Stimulated activated naive CD4-positive, alpha-beta T cell (primary cell): ENCODE measurements at regions not wholly inside any gene's neighbourhood (a gene's known extent, or its start where the extent isn't known, plus 50 kb on each side); places are given as distances from the start of the nearest gene placed in this dataset.
A peak's percentile ranks its signal among the peaks of the same experiment; 100 is the strongest.

Source experiments
- DNase-seq, 6 experiments: peaks; one replicate each; lab custom pipeline; 2025; lab: John Stamatoyannopoulos, UW

GRCh38 chr10:4074545-4075407, 289.8 kb upstream of the KLF6 start:
- DNase-seq = no peak

- DNase-seq = no peak
Measured at GRCh38 chr10:4073912-4074311, 288.9 kb upstream of the KLF6 start.

- DNase-seq = no peak
Measured at GRCh38 chr10:4070921-4071660, 286.1 kb upstream of the KLF6 start.

GRCh38 chr10:4070184-4070583, 285.2 kb upstream of the KLF6 start:
- DNase-seq = no peak

GRCh38 chr10:4069491-4069890, 284.5 kb upstream of the KLF6 start:
- DNase-seq = no peak

GRCh38 chr10:4068629-4069028, 283.6 kb upstream of the KLF6 start:
- DNase-seq = no peak

- no peak for DNase-seq
Measured at GRCh38 chr10:4067931-4068561, 283.0 kb upstream of the KLF6 start.

GRCh38 chr10:4067531-4067930, 282.5 kb upstream of the KLF6 start:
- DNase-seq = no peak

- DNase-seq = no peak
Measured at GRCh38 chr10:4066581-4067390, 281.8 kb upstream of the KLF6 start.

- no peak for DNase-seq
Measured at GRCh38 chr10:4064489-4064888, 279.5 kb upstream of the KLF6 start.

- DNase-seq = no peak
Measured at GRCh38 chr10:4063717-4064116, 278.7 kb upstream of the KLF6 start.

GRCh38 chr10:4062751-4063150, 277.7 kb upstream of the KLF6 start:
- no peak for DNase-seq

GRCh38 chr10:4062072-4062471, 277.1 kb upstream of the KLF6 start:
- DNase-seq = no peak

- DNase-seq = peak in 1 of 6 experiments; percentile 5
Measured at GRCh38 chr10:4061441-4061951, 276.5 kb upstream of the KLF6 start.

- peak in 1 of 6 experiments; percentile 33 for DNase-seq
Measured at GRCh38 chr10:4059471-4060138, 274.6 kb upstream of the KLF6 start.

- no peak for DNase-seq
Measured at GRCh38 chr10:4058514-4059029, 273.6 kb upstream of the KLF6 start.

- no peak for DNase-seq
Measured at GRCh38 chr10:4057725-4058513, 272.9 kb upstream of the KLF6 start.

GRCh38 chr10:4057021-4057420, 272.0 kb upstream of the KLF6 start:
- no peak for DNase-seq

- DNase-seq = no peak
Measured at GRCh38 chr10:4054656-4055435, 269.8 kb upstream of the KLF6 start.
